HG02885 (cell line): ENCODE measurements at regions not wholly inside any gene's neighbourhood (a gene's known extent, or its start where the extent isn't known, plus 50 kb on each side); places are given as distances from the start of the nearest gene placed in this dataset.

Experiments
- ATAC-seq: cut with Tn5 transposase; IDR thresholded peaks from one replicate; pipeline ENCODE4 v1.9.1; 2021; ENCODE audit warnings: mild to moderate bottlenecking; ENCODE audit not compliant: unreplicated experiment, poor library complexity

DNA sequence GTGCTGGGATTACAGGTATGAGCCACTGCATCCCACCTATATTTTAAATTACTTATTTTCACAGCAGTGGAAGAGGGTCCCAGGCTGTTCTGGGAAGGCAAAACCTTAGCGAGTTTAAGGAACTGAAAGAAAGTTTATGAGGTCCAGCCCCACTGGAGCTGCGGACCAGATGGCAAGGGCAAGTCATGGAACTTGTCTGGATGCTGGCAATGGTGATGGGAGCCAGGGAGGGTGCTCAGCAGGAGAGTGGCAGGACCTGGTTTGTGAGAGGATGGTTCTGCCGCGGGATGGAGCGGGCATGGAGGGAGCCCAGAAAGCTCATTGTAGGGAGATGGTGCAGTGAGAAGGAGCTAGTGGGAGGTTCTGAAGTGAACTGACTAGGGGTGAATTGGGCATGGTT is 50.6 kb upstream of the SLC45A1 start:
- ATAC-seq = no peak

DNA sequence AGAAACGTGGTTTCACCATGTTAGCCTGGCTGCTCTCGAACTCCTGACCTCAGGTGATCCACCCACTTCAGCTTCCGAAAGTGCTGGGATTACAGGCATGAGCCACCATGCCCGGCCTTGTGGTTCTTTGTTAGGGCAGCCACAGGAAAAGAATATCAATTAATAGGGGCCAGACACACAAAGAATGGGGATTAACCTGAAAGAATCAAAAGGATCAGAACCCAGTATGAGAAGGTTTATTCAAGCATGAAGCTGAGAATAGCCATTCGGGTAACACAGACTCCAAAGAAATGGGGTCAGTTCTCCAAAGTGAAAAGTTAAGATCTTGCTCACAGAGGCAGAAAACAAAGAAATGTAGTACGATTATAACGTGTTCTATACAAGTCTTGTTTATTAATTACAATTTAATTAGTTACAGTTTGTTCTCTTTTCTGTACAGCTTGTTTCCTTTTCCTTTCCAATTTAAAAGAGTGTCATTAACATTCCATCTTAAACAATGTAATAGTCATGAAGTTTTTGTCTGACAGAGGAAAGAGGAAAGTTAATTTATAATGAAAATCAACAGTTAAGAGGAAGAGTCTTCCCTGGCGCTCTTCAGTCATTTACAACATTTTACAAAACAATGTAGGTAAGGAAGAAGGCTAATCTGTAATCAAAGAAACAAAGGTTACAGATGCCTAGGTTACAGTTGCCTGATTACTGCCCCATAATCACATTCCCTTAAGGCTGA is 51.3 kb upstream of the SLC45A1 start:
- ATAC-seq = no peak

DNA sequence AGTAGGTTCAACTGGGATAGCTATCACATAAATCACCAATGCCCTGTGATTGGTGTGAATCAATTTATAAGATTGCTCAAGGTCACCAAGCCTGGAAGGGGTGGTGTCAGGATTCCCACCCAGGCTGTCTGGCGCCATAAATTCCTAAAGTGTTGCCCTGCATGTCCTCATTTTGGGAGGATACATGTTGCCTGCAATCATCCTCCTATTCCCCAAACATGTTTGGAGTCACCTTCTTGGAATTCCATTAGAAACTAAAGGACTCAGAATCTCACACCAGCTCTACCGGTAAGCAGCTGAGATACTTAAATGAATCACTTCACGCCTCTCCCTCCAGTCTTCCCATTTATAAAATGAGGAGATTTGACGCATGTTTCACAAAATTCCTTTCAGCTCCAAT is 54.1 kb upstream of the SLC45A1 start:
- no peak for ATAC-seq

DNA sequence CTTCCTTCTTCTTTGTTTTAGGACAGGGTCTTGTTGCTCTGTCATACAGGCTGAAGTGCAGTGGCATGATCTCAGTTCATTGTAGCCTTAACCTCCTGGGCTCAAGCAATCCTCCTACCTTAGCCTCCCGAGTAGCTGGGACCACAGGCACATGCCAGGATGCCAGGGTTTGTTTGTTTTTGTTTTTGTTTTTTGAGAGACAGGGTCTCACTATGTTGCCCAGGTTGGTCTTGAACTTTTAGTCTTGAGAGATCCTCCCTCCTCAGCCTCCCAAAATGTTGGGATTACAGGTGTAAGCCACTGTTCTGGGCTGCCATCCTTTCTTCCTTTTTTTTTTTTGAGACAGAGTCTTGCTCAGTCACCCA is 56.5 kb upstream of the SLC45A1 start:
- no peak for ATAC-seq

DNA sequence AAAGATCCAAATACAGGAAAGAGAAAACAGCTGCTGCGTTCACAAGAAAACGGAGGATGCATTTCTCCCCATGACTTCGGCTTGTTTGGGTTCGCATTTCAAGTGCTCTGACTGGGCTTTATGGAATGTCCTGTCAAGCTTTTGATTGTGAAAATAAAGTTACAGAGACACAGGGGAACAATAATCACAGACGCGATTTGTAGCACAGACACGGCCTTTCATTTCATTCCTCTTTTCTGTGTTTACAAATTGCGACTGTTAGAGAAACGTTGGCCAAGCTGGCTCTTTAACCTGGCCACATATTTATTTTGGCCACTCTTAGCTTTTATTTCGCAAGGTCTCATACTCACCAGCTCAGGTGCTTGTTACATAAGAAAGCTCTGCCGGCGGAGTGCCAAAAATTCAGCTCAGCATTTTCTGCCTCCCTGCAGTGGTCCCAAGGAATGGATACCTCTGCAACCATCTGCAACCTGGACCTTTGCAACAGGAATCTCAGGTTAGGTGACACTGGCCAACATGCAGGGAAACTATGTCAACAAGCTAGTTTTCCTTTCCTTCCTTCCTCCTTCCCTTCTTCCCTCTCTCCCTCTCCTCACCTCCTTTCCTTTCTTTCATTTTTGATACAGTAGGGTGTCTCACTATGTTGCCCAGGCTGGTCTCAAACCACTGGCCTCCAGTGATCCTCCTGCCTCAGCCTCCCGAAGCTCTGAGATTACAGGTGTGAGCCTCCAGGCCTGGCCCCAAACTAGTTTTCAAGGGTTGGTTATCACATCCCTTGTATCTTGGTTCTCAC is 58.2 kb upstream of the SLC45A1 start:
- no peak for ATAC-seq

DNA sequence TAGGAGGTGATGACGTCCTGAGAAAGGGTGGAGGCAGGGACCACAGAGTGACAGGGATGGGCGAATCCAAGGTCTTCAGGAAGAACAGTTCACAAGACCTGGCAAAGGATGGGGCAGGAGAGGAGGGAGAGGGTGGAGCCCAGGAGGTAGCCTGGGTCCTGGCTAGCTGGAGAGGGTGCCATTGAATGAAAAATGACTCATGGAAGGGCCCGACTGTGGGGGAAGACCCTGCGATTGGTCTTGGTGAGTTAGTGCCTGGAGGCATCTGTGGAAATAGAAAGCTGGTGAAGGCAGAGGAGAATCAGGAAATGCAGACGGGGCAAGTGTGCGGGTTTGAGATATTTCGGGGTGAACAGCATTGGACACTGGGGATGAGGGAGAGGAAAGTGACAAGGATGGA is 60.3 kb upstream of the SLC45A1 start:
- ATAC-seq = no peak

DNA sequence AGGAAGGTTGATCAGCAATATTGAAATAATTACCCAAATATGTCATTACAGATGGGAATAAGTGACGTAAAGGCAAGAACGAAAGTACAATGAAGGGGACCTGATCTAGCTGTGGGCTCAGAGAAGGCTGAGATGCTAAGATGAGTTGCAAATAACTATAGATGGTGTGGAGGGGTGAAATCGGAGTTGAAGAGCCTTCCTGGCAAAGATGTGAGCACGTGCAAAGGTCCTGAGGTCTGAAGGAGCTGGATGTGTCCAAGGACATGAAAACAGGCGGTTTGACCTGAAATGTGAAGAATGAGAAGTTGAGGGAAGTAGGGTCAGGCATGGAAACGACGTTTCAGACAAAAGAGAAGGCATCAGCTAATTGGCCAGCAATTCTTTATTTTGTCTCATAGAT is 61.6 kb upstream of the SLC45A1 start:
- ATAC-seq = no peak

DNA sequence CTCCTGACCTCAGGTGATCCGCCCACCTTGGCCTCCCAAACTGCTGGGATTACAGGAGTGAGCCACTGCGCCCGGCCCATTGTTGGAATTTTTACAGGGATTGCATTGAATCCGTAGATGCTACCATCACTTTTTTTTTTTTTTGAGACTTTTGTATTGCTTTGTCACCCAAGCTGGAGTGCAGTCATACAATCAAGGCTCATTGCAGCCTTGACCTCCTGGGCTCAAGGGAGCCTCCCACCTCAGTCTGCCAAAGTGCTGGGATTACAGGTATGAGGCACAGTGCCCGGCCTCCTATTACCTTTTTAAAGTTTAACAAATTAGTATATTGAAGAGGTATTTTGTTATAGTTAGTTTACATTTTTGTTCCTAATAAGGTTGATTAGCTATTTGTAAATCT is 62.2 kb upstream of the SLC45A1 start:
- no peak for ATAC-seq

DNA sequence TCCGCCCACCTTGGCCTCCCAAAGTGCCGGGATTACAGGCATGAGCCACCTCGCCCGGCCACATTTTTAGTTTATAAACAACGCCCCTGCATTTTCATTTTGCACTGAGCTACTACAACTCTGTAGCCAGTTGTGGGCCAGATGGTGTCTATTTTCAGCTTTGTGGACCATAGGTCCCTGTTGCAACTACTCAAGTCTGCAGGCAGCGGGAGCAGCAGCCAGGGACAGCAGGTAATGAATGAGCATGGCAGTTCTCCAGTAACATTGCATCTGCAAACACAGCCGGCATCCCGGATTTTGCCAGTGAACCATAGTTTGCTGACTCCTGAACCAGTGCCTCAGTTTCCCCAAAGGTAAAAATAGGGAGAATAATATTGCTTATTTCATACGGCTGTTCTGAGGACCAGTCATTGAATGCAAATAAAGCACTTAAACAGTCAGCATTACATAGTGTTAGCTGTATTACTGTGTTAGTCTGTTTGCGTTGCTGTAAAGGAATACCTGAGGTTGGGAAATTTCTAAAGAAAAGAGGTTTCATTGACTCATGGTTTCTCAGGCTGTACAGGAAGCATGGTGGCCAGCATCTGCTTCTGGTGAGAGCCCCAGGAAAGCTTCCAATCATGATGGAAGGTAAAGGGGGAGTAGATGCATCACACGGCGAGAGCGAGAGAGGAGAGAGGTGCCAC is 65.5 kb upstream of the SLC45A1 start:
- ATAC-seq = no peak

DNA sequence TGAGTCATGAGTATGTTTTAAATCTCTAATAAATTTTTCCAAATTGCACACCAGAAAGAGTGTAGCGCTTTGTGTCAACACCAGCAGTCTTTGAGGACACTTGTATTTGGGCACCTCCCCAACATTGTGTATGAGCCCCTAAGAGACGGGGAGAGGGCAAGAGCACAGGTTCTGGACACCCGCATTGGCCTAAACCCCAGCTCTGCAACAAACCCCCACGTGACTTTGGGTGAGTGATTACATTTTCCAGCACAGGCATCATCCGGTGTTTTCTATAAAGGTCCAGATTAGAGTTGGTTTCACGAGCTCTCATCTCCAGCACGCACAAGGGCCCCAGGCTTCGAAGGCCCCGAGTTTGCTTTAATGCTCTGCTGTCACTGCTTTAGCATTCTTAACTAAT is 66.3 kb upstream of the SLC45A1 start:
- no peak for ATAC-seq

DNA sequence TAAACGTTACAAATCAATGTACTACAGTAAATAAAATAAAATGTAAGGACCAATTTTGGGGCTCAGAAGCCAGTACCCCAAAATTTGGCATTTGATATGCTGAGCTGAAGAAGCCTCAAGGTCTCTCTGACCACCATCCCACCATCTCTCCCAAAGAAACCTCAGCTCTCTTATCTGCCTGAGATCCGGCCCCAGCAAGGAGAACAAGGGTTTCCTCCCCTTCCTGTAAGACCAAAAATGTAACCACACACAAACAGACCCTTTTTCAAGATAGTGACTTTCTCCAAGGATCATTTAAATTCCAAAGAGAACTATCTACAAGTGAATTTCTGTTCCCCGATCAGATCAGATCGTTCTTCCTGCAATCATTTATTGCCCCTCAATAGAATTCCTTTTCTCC is 68.1 kb upstream of the SLC45A1 start:
- ATAC-seq = no peak

DNA sequence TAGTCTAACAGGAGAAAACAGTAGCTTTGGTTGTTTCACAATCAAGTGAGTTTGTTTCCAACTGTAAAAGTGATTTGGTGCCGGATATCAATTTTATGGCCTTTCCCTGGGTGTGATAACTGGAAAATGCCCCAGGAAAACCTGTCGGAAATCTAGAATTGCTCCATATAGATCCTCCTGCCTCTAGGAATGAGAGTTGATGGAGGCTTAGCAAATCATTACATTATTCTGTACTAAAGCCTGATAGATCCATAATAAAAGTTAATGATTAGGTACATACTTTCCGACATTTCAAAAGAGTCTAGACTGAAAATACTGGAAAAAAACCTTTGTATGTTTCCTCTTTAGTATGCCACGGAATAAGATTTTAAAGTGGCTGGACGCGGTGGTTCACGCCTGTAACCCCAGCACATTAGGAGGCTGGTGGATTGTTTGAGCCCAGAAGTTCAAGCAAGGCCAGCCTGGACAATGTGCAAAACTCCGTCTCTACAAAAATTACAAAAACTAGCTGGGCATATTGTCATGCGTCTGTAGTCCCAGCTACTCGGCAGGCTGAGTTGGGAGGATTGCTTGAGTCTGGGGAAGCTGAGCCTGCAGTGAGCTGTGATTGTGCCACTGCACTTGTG is 70.0 kb upstream of the SLC45A1 start:
- ATAC-seq = no peak

DNA sequence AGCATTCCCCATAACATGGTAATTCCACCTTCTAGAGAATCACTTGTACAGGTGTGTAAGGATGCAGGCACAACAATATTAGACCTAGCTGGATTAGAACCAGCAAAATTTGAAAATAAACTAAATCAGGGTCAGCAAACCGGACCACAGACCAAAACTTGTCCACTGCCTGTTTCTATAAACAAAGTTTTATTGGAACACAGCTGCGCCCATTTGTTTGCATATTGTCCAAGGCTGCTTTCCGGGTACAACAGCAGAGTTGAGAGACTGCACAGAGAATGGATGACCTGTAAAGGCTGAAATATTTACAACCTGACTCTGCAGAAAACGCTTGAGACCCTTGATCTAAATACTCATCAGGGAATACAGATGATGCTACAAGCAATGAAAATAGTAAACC is 73.6 kb upstream of the SLC45A1 start:
- ATAC-seq = no peak

DNA sequence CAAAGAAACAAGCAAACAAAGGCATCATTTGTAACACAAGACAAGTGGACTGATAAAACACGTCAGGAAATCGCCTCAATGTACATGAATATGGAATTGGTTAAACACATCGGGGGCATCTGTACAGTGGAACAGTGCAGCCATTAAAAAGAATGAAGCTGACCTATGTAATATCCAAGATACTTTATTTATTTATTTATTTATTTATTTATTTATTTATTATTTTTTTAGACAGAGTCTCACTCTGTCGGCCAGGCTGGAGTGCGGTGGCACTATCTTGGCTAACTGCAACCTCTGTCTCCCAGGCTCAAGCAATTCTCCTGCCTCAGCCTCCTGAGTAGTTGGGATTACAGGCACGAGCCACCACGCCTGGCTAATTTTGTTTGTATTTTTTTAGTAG is 75.4 kb upstream of the SLC45A1 start:
- ATAC-seq = no peak

DNA sequence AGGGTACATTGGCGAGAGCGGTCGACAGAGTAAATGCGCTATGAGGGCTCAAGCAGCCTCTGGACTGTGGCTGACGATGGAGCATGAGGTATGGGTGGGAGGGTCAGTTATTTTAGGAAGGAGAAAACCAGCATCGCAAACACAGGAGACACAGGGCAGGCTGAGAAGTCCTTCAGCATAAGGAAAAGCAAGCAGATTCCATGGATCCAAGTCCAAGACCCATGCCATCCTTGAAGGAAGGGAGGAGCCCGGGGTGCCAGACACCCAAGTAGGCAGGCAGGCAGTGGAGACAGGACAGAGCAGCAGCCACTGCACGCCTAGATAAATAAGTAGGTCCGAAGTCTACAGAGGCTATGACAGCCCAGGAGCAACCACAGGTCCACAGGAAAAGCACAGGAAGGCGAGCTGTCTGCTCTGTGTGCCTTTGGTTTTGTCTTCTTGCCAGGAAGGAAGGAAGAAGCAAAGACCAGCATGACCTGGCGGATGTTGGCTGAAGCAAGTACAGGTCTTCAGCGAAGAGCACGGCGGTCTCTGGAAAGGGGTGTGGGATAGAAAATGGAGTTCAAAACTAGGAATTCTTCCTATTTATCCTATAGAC is 76.4 kb upstream of the SLC45A1 start:
- ATAC-seq = no peak

DNA sequence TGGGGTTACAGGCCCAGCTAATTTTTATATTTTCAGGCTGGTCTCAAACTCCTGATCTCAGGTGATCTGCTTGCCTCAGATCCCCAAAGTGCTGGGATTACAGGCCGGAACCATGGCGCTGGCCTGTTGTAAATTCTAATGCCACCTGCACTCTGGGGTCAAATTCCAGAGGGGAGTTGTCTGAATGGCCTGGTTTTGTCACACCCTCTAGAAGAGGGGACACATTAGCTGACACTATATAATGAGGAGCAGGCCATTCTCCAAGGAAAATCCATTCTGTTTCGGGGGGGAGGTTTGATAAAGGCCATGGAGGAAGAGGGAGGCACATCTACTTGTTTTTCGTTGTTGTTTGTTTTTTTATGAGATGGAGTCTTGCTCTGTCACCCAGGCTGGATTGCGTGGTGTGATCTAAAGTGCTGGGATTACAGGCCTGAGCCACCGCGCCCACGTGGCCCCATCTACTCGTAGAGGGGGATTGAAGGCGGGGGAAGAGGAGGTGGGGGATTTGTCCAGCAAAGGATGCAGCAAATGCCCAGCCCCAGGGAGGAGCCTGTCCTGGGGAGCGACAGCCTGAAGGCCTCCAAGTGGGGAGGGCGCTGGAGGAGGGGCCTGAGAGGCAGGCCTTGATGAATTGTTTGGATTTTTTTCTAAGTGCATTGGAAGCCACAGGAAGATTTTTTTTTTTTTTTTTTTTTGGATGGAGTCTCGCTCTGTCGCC is 78.4 kb upstream of the SLC45A1 start:
- ATAC-seq = no peak

DNA sequence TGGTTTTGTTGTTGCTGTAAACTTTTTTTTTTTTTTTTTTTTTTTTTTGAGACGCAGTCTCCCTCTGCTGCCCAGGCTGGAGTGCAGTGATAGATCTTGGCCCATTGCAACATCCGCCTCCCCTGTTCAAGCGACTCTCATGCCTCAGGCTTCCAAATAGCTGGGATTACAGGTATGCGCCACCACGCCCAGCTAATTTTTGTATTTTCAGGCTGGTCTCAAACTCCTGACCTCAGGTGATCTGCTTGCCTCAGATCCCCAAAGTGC is 78.9 kb upstream of the SLC45A1 start:
- ATAC-seq = no peak

DNA sequence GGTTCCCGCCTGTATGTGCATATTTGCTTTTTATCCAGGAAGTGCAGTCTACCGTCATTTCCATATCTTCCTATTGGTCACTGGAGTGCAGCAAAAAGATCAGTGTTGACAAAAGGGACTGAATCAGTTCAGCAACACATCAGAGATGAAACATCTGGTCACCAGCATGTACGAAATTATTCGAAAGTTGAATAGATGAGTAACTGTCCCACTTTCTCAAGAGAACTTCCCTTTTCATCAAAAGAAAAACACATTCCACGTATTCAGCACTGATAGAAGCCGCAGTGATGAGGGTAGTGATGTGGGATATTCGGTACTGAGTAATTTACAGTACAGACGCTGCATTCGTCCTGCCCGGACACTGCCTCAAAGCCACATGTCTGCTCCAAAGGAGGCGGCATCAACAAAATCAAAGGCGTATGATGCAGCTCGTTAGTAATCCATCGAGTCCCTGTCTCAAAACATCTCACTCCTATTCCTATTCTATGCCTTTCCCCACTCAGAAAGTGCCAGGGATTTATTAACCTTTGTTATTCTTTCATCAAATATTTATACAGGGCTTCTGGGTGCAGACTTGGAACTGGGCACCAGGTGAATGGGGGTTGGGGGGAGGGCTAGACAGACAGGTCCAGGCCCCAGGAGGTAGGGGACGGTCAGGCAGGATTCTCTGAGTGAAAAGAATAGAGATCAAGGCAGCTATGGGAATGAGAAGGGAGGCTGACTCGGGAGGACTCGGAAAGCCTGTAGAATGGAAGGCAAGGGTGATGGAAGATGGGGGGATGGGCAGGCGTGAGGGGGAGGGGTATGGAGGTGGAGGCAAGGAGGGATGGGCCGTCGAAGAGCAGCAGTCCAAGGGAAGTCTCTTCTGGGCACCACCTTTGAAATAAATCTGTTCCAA is 79.5 kb upstream of the SLC45A1 start:
- no peak for ATAC-seq

DNA sequence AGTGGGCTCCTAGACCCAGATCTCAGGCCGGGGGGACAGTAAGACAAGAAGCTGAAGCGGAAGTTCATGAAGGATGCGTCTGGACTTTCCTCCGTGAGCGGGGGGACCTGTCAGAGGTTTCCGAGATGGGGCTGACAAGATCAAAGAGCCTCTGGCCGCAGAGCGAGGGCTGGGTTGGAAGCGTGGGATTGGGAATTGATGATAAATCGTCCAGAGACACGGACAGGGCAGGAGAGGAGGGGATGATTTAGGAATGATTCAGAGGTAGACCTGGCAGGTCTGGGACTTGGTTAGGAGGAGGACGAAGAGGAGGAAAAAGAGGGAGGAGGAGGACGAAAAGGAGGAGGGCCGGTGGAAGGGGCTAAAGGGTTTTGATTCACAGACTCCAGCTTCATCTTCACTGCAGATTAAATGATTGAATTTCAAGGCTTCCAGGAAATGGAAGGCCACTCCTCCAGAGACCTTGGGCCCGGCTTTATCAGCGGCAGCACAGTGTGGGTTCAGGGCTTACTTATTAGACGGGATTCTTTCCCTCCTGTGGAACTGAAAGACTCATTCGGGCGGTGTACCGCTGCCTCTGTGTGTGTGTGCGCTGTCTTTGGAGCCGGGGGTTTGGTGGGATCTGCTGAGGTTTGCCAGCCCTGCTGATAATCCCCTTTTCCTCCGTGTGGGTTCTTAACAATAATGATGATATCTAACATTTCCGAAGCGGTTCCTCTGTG is 85.7 kb upstream of the SLC45A1 start:
- ATAC-seq = no peak
